ENCODE measurements at regions not wholly inside any gene's neighbourhood (a gene's known extent, or its start where the extent isn't known, plus 50 kb on each side); places are given as distances from the start of the nearest gene placed in this dataset.

GRCh38 chr11:134542401-134543165, 130.5 kb upstream of the B3GAT1 start:
- TF ChIP-seq, protein P1, sequence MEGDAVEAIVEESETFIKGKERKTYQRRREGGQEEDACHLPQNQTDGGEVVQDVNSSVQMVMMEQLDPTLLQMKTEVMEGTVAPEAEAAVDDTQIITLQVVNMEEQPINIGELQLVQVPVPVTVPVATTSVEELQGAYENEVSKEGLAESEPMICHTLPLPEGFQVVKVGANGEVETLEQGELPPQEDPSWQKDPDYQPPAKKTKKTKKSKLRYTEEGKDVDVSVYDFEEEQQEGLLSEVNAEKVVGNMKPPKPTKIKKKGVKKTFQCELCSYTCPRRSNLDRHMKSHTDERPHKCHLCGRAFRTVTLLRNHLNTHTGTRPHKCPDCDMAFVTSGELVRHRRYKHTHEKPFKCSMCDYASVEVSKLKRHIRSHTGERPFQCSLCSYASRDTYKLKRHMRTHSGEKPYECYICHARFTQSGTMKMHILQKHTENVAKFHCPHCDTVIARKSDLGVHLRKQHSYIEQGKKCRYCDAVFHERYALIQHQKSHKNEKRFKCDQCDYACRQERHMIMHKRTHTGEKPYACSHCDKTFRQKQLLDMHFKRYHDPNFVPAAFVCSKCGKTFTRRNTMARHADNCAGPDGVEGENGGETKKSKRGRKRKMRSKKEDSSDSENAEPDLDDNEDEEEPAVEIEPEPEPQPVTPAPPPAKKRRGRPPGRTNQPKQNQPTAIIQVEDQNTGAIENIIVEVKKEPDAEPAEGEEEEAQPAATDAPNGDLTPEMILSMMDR (IDR thresholded peaks at IDR 0.05) = no peak
- no peak for TF ChIP-seq EZH2 (IDR thresholded peaks at IDR 0.05; ENCODE audit: borderline replicate concordance, insufficient read depth, low read depth, low read length, poor library complexity, severe bottlenecking)
